H1 (cell line): ENCODE measurements at regions not wholly inside any gene's neighbourhood (a gene's known extent, or its start where the extent isn't known, plus 50 kb on each side); places are given as distances from the start of the nearest gene placed in this dataset.

Experiments used
- CTCF ChIA-PET: fragments of 300-600 bp; sonication (Branson Sonifier 250); formaldehyde crosslinking; loops from one replicate; lab custom pipeline; 2021; ENCODE audit not compliant: partially characterized antibody; lab: Charles Lee
- POLR2A ChIA-PET: fragments of 300-600 bp; sonication (Branson Sonifier 250); formaldehyde crosslinking; loops from one replicate; lab custom pipeline; 2021; ENCODE audit warnings: inconsistent platforms; ENCODE audit not compliant: partially characterized antibody; lab: Charles Lee
- DNase-seq, 2 experiments: peaks; one replicate each; pipeline versions ENCODE4 v3.0.0 to v3.0.0-alpha.2; 2010 to 2022; ENCODE audit warnings: low spot score in 2 of 2, low read depth in 1 of 2, mixed read lengths in 1 of 2
- FAIRE-seq: peaks from 2 replicates; lab custom pipeline; 2011; peaks lifted over from hg19 to GRCh38; lab: Jason Lieb, UNC
- H2AFZ ChIP-seq: 2 replicates; pipeline ENCODE4 v1.8.1; 2012; ENCODE audit warnings: low read length, inconsistent platforms
- H2AK5ac ChIP-seq: 2 replicates; pipeline ENCODE4 v1.6.1; 2013; ENCODE audit warnings: low read depth, low read length
- H2BK120ac ChIP-seq: replicated peaks from 2 replicates; pipeline ENCODE3; 2013; ENCODE audit warnings: low read depth, low read length, inconsistent platforms
- H2BK12ac ChIP-seq: 2 replicates; pipeline ENCODE4 v1.6.1; 2013; ENCODE audit warnings: low read depth, low read length
- H2BK15ac ChIP-seq: 2 replicates; pipeline ENCODE4 v1.6.1; 2013; ENCODE audit warnings: low read length
- H2BK20ac ChIP-seq: 2 replicates; pipeline ENCODE4 v1.6.1; 2013; ENCODE audit warnings: low read length
- H2BK5ac ChIP-seq: 2 replicates; pipeline ENCODE4 v1.6.1; 2013; ENCODE audit warnings: low read depth, low read length
- H3K14ac ChIP-seq: 2 replicates; pipeline ENCODE4 v1.6.1; 2013; ENCODE audit warnings: inconsistent platforms; ENCODE audit not compliant: insufficient read length
- H3K18ac ChIP-seq: 2 replicates; pipeline ENCODE4 v1.6.1; 2013; ENCODE audit warnings: low read length; ENCODE audit errors: extremely low read depth
- H3K23ac ChIP-seq: 2 replicates; pipeline ENCODE4 v1.6.1; 2013; ENCODE audit warnings: inconsistent platforms; ENCODE audit not compliant: insufficient read length
- H3K23me2 ChIP-seq: 2 replicates; pipeline ENCODE4 v1.6.1; 2013; ENCODE audit warnings: low read depth, low read length
- H3K27ac ChIP-seq: 2 replicates; pipeline ENCODE4 v1.6.1; 2011; ENCODE audit warnings: low read depth, low read length, inconsistent platforms
- H3K27me3 ChIP-seq, 4 experiments: replicated peaks in 1 of 4; 1 replicate in 1 of 4; 2 replicates in 3 of 4; pipeline versions ENCODE4 v1.6.1 to v1.8.1; 2011 to 2013; ENCODE audit warnings: low read length in 3 of 4, mild to moderate bottlenecking in 3 of 4, inconsistent platforms in 2 of 4, mixed read lengths in 2 of 4, moderate library complexity in 1 of 4; ENCODE audit not compliant: control insufficient read depth in 3 of 4, insufficient read depth in 3 of 4; ENCODE audit errors: extremely low read depth in 1 of 4
- H3K36me3 ChIP-seq, 4 experiments: 2 replicates each; pipeline versions ENCODE4 v1.6.1 to v1.8.1; 2011 to 2013; ENCODE audit warnings: mild to moderate bottlenecking in 4 of 4, low read length in 3 of 4, moderate library complexity in 2 of 4, control low read depth in 1 of 4, inconsistent platforms in 1 of 4; ENCODE audit not compliant: insufficient read depth in 4 of 4, control insufficient read depth in 2 of 4
- H3K4ac ChIP-seq: replicated peaks from 2 replicates; pipeline ENCODE3; 2013; ENCODE audit warnings: low read length, low read depth, mixed read lengths, inconsistent platforms; ENCODE audit not compliant: insufficient read length
- H3K4me1 ChIP-seq, 4 experiments: replicated peaks in 1 of 4; 1 replicate in 1 of 4; 2 replicates in 3 of 4; pipeline versions ENCODE4 v1.6.1 to v1.8.1; 2011 to 2013; ENCODE audit warnings: low read length in 3 of 4, inconsistent platforms in 2 of 4, mixed read lengths in 1 of 4; ENCODE audit not compliant: insufficient read depth in 4 of 4, control insufficient read depth in 3 of 4
- H3K4me2 ChIP-seq, 2 experiments: 2 replicates each; pipeline versions ENCODE4 v1.6.1 to v1.8.1; 2011 to 2013; ENCODE audit warnings: low read depth in 2 of 2, low read length in 2 of 2, control low read depth in 1 of 2, inconsistent platforms in 1 of 2, mild to moderate bottlenecking in 1 of 2; ENCODE audit not compliant: insufficient read depth in 1 of 2
- H3K4me3 ChIP-seq, 4 experiments: fragments of 200-600, 300-600 bp in 1 of 4; sonication (generic), shearing (Covaris generic), sonication (Bioruptor Twin) in 1 of 4; 2 replicates each; pipeline versions ENCODE4 v1.5.1 to v1.8.1; 2011 to 2016; ENCODE audit warnings: low read length in 4 of 4, low read depth in 3 of 4, control low read depth in 2 of 4, inconsistent platforms in 2 of 4, mild to moderate bottlenecking in 2 of 4, mixed read lengths in 1 of 4, moderate library complexity in 1 of 4; ENCODE audit not compliant: insufficient read depth in 2 of 4; ENCODE audit errors: extremely low read depth in 1 of 4
- H3K56ac ChIP-seq: replicated peaks from 2 replicates; pipeline ENCODE3; 2013; ENCODE audit warnings: low read depth, mild to moderate bottlenecking, mixed read lengths, low read length, inconsistent platforms; ENCODE audit not compliant: insufficient read length
- H3K79me1 ChIP-seq: 2 replicates; pipeline ENCODE4 v1.6.1; 2013; ENCODE audit warnings: low read depth, low read length, control low read depth
- H3K79me2 ChIP-seq, 2 experiments: 2 replicates each; pipeline versions ENCODE4 v1.6.1 to v1.8.1; 2012 to 2013; ENCODE audit warnings: low read length in 2 of 2, mild to moderate bottlenecking in 2 of 2, inconsistent platforms in 1 of 2; ENCODE audit not compliant: insufficient read depth in 2 of 2, control insufficient read depth in 1 of 2
- H3K9ac ChIP-seq, 4 experiments: replicated peaks in 1 of 4; 1 replicate in 1 of 4; 2 replicates in 3 of 4; pipeline versions ENCODE4 v1.6.1 to v1.8.1; 2011 to 2013; ENCODE audit warnings: low read depth in 3 of 4, low read length in 3 of 4, control low read depth in 2 of 4, mild to moderate bottlenecking in 2 of 4, moderate library complexity in 2 of 4, inconsistent platforms in 1 of 4; ENCODE audit errors: extremely low read depth in 1 of 4
- H3K9me3 ChIP-seq, 2 experiments: 2 replicates each; pipeline versions ENCODE4 v1.6.1 to v1.8.1; 2012 to 2013; ENCODE audit warnings: mild to moderate bottlenecking in 2 of 2, moderate library complexity in 2 of 2, control low read depth in 1 of 2, inconsistent platforms in 1 of 2, low read depth in 1 of 2, low read length in 1 of 2, mixed read lengths in 1 of 2; ENCODE audit not compliant: insufficient read depth in 2 of 2
- H4K20me1 ChIP-seq, 2 experiments: replicated peaks in 1 of 2; 2 replicates each; pipeline versions ENCODE3 to v1.8.1; 2011 to 2013; ENCODE audit warnings: inconsistent platforms in 2 of 2, low read length in 2 of 2, mild to moderate bottlenecking in 1 of 2; ENCODE audit not compliant: insufficient read depth in 2 of 2, control insufficient read depth in 1 of 2
- H4K5ac ChIP-seq: 2 replicates; pipeline ENCODE4 v1.6.1; 2013; ENCODE audit warnings: low read length, low read depth, mixed read lengths, inconsistent platforms; ENCODE audit not compliant: insufficient read length
- H4K8ac ChIP-seq: 2 replicates; pipeline ENCODE4 v1.8.0; 2013; ENCODE audit warnings: mild to moderate bottlenecking, moderate library complexity, low read length, inconsistent platforms; ENCODE audit not compliant: insufficient read depth; ENCODE audit errors: extremely low read depth
- H4K91ac ChIP-seq: replicated peaks from 2 replicates; pipeline ENCODE3; 2013; ENCODE audit warnings: low read length, mixed read lengths, inconsistent platforms; ENCODE audit not compliant: insufficient read length
- BRCA1 ChIP-seq: IDR thresholded peaks from 2 replicates; pipeline ENCODE4 v1.6.1; 2012; ENCODE audit warnings: low read depth, low read length, improper control_type of control experiment
- JUND ChIP-seq: IDR thresholded peaks from 2 replicates; pipeline ENCODE4 v1.6.1; 2011; ENCODE audit warnings: mild to moderate bottlenecking, improper control_type of control experiment, low read length
- RNF2 ChIP-seq: fragments of 200-900, 300-1000 bp; sonication (generic); IDR thresholded peaks from 2 replicates; pipeline ENCODE4 v1.7.1; 2016; ENCODE audit warnings: borderline replicate concordance, low read depth, mild to moderate bottlenecking, antibody characterized with exemption, low read length; ENCODE audit not compliant: poor library complexity, severe bottlenecking; ENCODE audit errors: missing control alignments
- WGBS, 2 experiments: shearing (Covaris generic) in 1 of 2; methylation state at CpG; one replicate each; pipeline versions ENCODE4 v1.1.6 to v1.1.7; 2013 to 2015; ENCODE audit warnings: low lambda C conversion rate in 2 of 2, mixed read lengths in 2 of 2, inconsistent platforms in 1 of 2, low coverage in 1 of 2, missing lambda C conversion rate in 1 of 2; ENCODE audit not compliant: insufficient replicate concordance in 2 of 2, insufficient coverage in 1 of 2, insufficient read length in 1 of 2; ENCODE audit errors: extremely low coverage in 1 of 2, missing lambda C conversion rate in 1 of 2; 5-methylcytosine and 5-hydroxymethylcytosine counted together

GRCh38 chr3:87957575-87957974 is 101.2 kb downstream of the CGGBP1 start:
- Histone ChIP-seq H2BK120ac (no peak overlapping the region), H4K8ac (no peak overlapping the region), H3K18ac (no peak overlapping the region), H3K4me1 (no peaks in the 10 kb centered on the region), H3K9ac (no peak overlapping the region), H2BK12ac (no peak overlapping the region), H2AFZ (no peak overlapping the region), H3K9me3 (no peaks in the 10 kb centered on the region), H3K79me1 (no peaks in the 10 kb centered on the region), H2BK20ac (no peak overlapping the region), H3K4me2 (no peak overlapping the region), H4K20me1 (no peaks in the 10 kb centered on the region), H3K36me3 (no peaks in the 10 kb centered on the region), H3K4ac (no peak overlapping the region), H3K23ac (no peak overlapping the region), H3K79me2 (no peaks in the 10 kb centered on the region), H3K14ac (no peak overlapping the region), H2BK5ac (no peak overlapping the region), H2AK5ac (no peak overlapping the region), H3K27ac (no peak overlapping the region), H4K91ac (no peak overlapping the region), H3K23me2 (no peaks in the 10 kb centered on the region), H3K27me3 (no peaks in the 10 kb centered on the region), H4K5ac (no peak overlapping the region), H3K4me3 (no peak overlapping the region), H2BK15ac (no peak overlapping the region), H3K56ac (no peak overlapping the region)
- ChIA-PET POLR2A (no interaction called here), CTCF (no interaction called here)
- WGBS, 2 experiments = 91% methylated on average over 1 of the region's 1 CpG; no CpG with 5 or more reads in 1 of the 2 experiments
- FAIRE-seq (no peak), DNase-seq (no peak)
- no peak for TF ChIP-seq JUND
- TF ChIP-seq RNF2 = no peak
- no peak for TF ChIP-seq BRCA1
